ENCODE measurements at regions not wholly inside any gene's neighbourhood (a gene's known extent, or its start where the extent isn't known, plus 50 kb on each side); places are given as distances from the start of the nearest gene placed in this dataset.
A peak's percentile ranks its signal among the peaks of the same experiment; 100 is the strongest.

GRCh38 chr10:85100495-85100894 is 772.1 kb downstream of the CCSER2 start:
- H3K9me3 ChIP-seq (replicated peaks in 1 of 2; ENCODE audit: control insufficient read depth in 1 of 2, insufficient read depth in 1 of 2, low read length in 2 of 2) = peaks cover 0 to 8% of the 10 kb centered on the region in 2 donors
- H3K9me3 Mint-ChIP-seq = peaks cover 0 to 12% (median 6%) of the 10 kb centered on the region in 7 donors
- TF ChIP-seq CTCF (IDR thresholded peaks at IDR 0.05) = no peak

GRCh38 chr10:85105614-85106255 is 777.3 kb downstream of the CCSER2 start:
- no peaks in the 10 kb centered on the region for H3K4me1 ChIP-seq (ENCODE audit: control insufficient read depth in 1 of 2, insufficient read depth in 2 of 2, low read length in 2 of 2)
- Mint-ChIP-seq H3K4me1 (no peaks in the 10 kb centered on the region), H3K4me3 (no peak overlapping the region), H3K27me3 (ENCODE audit: low read depth in 3 of 3) (no peaks in the 10 kb centered on the region), H3K27ac (no peak overlapping the region), H3K36me3 (no peaks in the 10 kb centered on the region), H3K9me3 (peaks cover under 1 to 6% (median 3%) of the 10 kb centered on the region in 7 donors)
- no peak overlapping the region for H3K4me3 ChIP-seq (replicated peaks in 1 of 3; ENCODE audit: low read depth in 2 of 3, low read length in 3 of 3)
- H3K9ac ChIP-seq (ENCODE audit: insufficient read depth, low read length, poor library complexity, severe bottlenecking) = no peak overlapping the region
- no peak overlapping the region for H3K27ac ChIP-seq (ENCODE audit: low read depth in 1 of 2, low read length in 2 of 2)
- H4K20me1 ChIP-seq (ENCODE audit: insufficient read depth, low read length) = no peaks in the 10 kb centered on the region
- no peak for TF ChIP-seq CTCF (IDR thresholded peaks at IDR 0.05)
- no peaks in the 10 kb centered on the region for H3K27me3 ChIP-seq (ENCODE audit: control insufficient read depth in 2 of 2, insufficient read depth in 2 of 2, low read length in 2 of 2)
- H3K4me2 ChIP-seq (replicated peaks; ENCODE audit: extremely low read depth, low read length, poor library complexity, severe bottlenecking) = no peak overlapping the region
- WGBS (ENCODE audit: insufficient coverage) = 67% methylated on average over 3 of the region's 4 CpGs
- no peaks in the 10 kb centered on the region for H3K9me3 ChIP-seq (replicated peaks in 1 of 2; ENCODE audit: control insufficient read depth in 1 of 2, insufficient read depth in 1 of 2, low read length in 2 of 2)
- intact Hi-C loops (cut with micrococcal nuclease) = no loop called here
- no peak overlapping the region for H2AFZ ChIP-seq (ENCODE audit: insufficient read depth, low read depth, low read length, poor library complexity, severe bottlenecking)
- no peak for DNase-seq
- no peaks in the 10 kb centered on the region for H3K79me2 ChIP-seq (ENCODE audit: insufficient read depth, low read length)
- no peaks in the 10 kb centered on the region for H3K36me3 ChIP-seq (replicated peaks in 1 of 2; ENCODE audit: control insufficient read depth in 1 of 2, insufficient read depth in 2 of 2, low read length in 2 of 2)

More at GRCh38 chr10:85100495-85100894, 772.1 kb downstream of the CCSER2 start:
- Mint-ChIP-seq H3K4me3 (no peak overlapping the region), H3K27me3 (ENCODE audit: low read depth in 3 of 3) (no peaks in the 10 kb centered on the region), H3K36me3 (no peaks in the 10 kb centered on the region), H3K4me1 (no peaks in the 10 kb centered on the region), H3K27ac (peak overlapping the region in 1 of 7 donors; percentile 33)
- no peak overlapping the region for H2AFZ ChIP-seq (ENCODE audit: insufficient read depth, low read depth, low read length, poor library complexity, severe bottlenecking)
- DNase-seq = no peak
- no peak overlapping the region for H3K4me3 ChIP-seq (replicated peaks in 1 of 3; ENCODE audit: low read depth in 2 of 3, low read length in 3 of 3)
- no peaks in the 10 kb centered on the region for H3K79me2 ChIP-seq (ENCODE audit: insufficient read depth, low read length)
- intact Hi-C loops (cut with micrococcal nuclease) = no loop called here
- no peak overlapping the region for H3K4me2 ChIP-seq (replicated peaks; ENCODE audit: extremely low read depth, low read length, poor library complexity, severe bottlenecking)
- H4K20me1 ChIP-seq (ENCODE audit: insufficient read depth, low read length) = no peaks in the 10 kb centered on the region
- no peak overlapping the region for H3K9ac ChIP-seq (ENCODE audit: insufficient read depth, low read length, poor library complexity, severe bottlenecking)
- no peaks in the 10 kb centered on the region for H3K4me1 ChIP-seq (ENCODE audit: control insufficient read depth in 1 of 2, insufficient read depth in 2 of 2, low read length in 2 of 2)
- no peaks in the 10 kb centered on the region for H3K36me3 ChIP-seq (replicated peaks in 1 of 2; ENCODE audit: control insufficient read depth in 1 of 2, insufficient read depth in 2 of 2, low read length in 2 of 2)
- H3K27ac ChIP-seq (ENCODE audit: low read depth in 1 of 2, low read length in 2 of 2) = no peak overlapping the region
- no peaks in the 10 kb centered on the region for H3K27me3 ChIP-seq (ENCODE audit: control insufficient read depth in 2 of 2, insufficient read depth in 2 of 2, low read length in 2 of 2)
